ENCODE measurements at regions not wholly inside any gene's neighbourhood (a gene's known extent, or its start where the extent isn't known, plus 50 kb on each side); places are given as distances from the start of the nearest gene placed in this dataset.
"Not testable (repeated sequence)": the region's sequence is repeated elsewhere in the genome, so short reads cannot be mapped to it uniquely, and the experiment has no call there.

GRCh38 chr12:73726881-73727280 is 810.8 kb upstream of the ATXN7L3B start:
- Histone ChIP-seq H3K4me3 (ENCODE audit: low read length in 3 of 3) (no peak overlapping the region), H3K27me3 (ENCODE audit: control insufficient read depth in 3 of 3, insufficient read depth in 3 of 3, low read length in 3 of 3) (no peaks in the 10 kb centered on the region), H3K9me3 (ENCODE audit: control insufficient read depth in 3 of 3, low read length in 3 of 3) (no peaks in the 10 kb centered on the region), H3K36me3 (ENCODE audit: control insufficient read depth in 3 of 3, insufficient read depth in 3 of 3, low read length in 3 of 3) (no peaks in the 10 kb centered on the region), H3K4me1 (ENCODE audit: control insufficient read depth in 3 of 3, insufficient read depth in 3 of 3, low read length in 3 of 3) (no peaks in the 10 kb centered on the region), H3K9ac (ENCODE audit: low read depth in 1 of 3, low read length in 3 of 3) (no peak overlapping the region), H3K27ac (ENCODE audit: low read depth, low read length) (no peak overlapping the region)

GRCh38 chr12:73731658-73732057 is 806.0 kb upstream of the ATXN7L3B start:
- H3K9ac ChIP-seq (ENCODE audit: low read depth in 1 of 3, low read length in 3 of 3) = no peak overlapping the region
- H3K4me3 ChIP-seq (ENCODE audit: low read length in 3 of 3) = no peak overlapping the region
- no peaks in the 10 kb centered on the region for H3K9me3 ChIP-seq (ENCODE audit: control insufficient read depth in 3 of 3, low read length in 3 of 3)
- H3K36me3 ChIP-seq (ENCODE audit: control insufficient read depth in 3 of 3, insufficient read depth in 3 of 3, low read length in 3 of 3) = no peaks in the 10 kb centered on the region
- H3K27ac ChIP-seq (ENCODE audit: low read depth, low read length) = no peak overlapping the region
- no peaks in the 10 kb centered on the region for H3K4me1 ChIP-seq (ENCODE audit: control insufficient read depth in 3 of 3, insufficient read depth in 3 of 3, low read length in 3 of 3)
- no peaks in the 10 kb centered on the region for H3K27me3 ChIP-seq (ENCODE audit: control insufficient read depth in 3 of 3, insufficient read depth in 3 of 3, low read length in 3 of 3)

- H3K9ac ChIP-seq (ENCODE audit: low read depth in 1 of 3, low read length in 3 of 3) = no peak overlapping the region
Observed at GRCh38 chr12:73769337-73769736, 768.3 kb upstream of the ATXN7L3B start.

DNA sequence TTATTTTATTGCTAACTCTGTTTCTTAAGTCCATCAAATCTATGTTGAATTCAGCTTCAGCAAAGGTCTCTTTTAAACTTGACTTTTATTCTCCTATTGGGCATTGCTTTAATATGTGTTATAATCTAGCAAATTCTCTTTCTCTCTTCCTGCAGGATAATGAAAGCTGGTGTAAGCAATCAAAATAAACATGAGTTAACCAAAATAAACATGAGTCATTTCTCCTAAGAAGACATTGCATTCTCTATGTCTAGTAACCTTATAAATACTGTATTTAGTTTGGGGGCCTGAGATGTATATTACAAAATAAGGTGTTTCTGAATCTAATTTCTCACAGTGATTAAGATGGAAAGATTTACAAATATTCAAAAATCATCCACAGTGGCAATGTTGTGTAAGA is 739.1 kb upstream of the ATXN7L3B start:
- Histone ChIP-seq H3K27me3 (ENCODE audit: control insufficient read depth in 3 of 3, insufficient read depth in 3 of 3, low read length in 3 of 3) (no peaks in the 10 kb centered on the region), H3K27ac (ENCODE audit: low read depth, low read length) (no peak overlapping the region), H3K9ac (ENCODE audit: low read depth in 1 of 3, low read length in 3 of 3) (no peak overlapping the region), H3K4me1 (ENCODE audit: control insufficient read depth in 3 of 3, insufficient read depth in 3 of 3, low read length in 3 of 3) (no peaks in the 10 kb centered on the region), H3K4me3 (ENCODE audit: low read length in 3 of 3) (no peak overlapping the region), H3K9me3 (ENCODE audit: control insufficient read depth in 3 of 3, low read length in 3 of 3) (peaks cover 0 to 4% (median 1%) of the 10 kb centered on the region in 3 donors), H3K36me3 (ENCODE audit: control insufficient read depth in 3 of 3, insufficient read depth in 3 of 3, low read length in 3 of 3) (no peaks in the 10 kb centered on the region)

More at GRCh38 chr12:73769337-73769736, 768.3 kb upstream of the ATXN7L3B start:
- Histone ChIP-seq H3K4me3 (ENCODE audit: low read length in 3 of 3) (no peak overlapping the region), H3K27ac (ENCODE audit: low read depth, low read length) (no peak overlapping the region), H3K4me1 (ENCODE audit: control insufficient read depth in 3 of 3, insufficient read depth in 3 of 3, low read length in 3 of 3) (no peaks in the 10 kb centered on the region), H3K9me3 (ENCODE audit: control insufficient read depth in 3 of 3, low read length in 3 of 3) (no peaks in the 10 kb centered on the region), H3K36me3 (ENCODE audit: control insufficient read depth in 3 of 3, insufficient read depth in 3 of 3, low read length in 3 of 3) (no peaks in the 10 kb centered on the region), H3K27me3 (ENCODE audit: control insufficient read depth in 3 of 3, insufficient read depth in 3 of 3, low read length in 3 of 3) (no peaks in the 10 kb centered on the region)

GRCh38 chr12:73815072-73815645 is 722.5 kb upstream of the ATXN7L3B start:
- Histone ChIP-seq H3K9me3 (ENCODE audit: control insufficient read depth in 3 of 3, low read length in 3 of 3) (no peaks in the 10 kb centered on the region), H3K9ac (ENCODE audit: low read depth in 1 of 3, low read length in 3 of 3) (no peak overlapping the region), H3K27ac (ENCODE audit: low read depth, low read length) (no peak overlapping the region), H3K36me3 (ENCODE audit: control insufficient read depth in 3 of 3, insufficient read depth in 3 of 3, low read length in 3 of 3) (no peaks in the 10 kb centered on the region), H3K4me1 (ENCODE audit: control insufficient read depth in 3 of 3, insufficient read depth in 3 of 3, low read length in 3 of 3) (no peaks in the 10 kb centered on the region), H3K27me3 (ENCODE audit: control insufficient read depth in 3 of 3, insufficient read depth in 3 of 3, low read length in 3 of 3) (no peaks in the 10 kb centered on the region), H3K4me3 (ENCODE audit: low read length in 3 of 3) (no peak overlapping the region)

DNA sequence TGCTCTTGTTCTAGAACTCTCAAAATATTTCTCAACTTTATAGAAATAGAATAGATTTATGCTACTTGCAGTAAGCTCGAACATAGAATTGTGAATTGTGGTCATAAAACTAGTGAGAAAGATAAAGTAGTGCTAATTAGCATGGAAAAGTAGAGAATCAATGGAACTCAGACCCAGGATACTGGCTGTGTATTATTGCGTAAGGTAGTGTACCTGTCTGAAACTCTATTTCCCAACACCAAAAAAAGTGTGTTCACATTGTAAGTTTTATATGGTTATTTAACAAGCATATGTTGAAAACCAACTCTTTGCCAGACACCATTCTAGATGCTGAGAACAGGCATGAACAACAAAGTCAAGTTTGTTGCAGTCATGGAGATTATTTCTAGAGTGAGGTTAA is 720.5 kb upstream of the ATXN7L3B start:
- H3K9me3 ChIP-seq (ENCODE audit: control insufficient read depth in 3 of 3, low read length in 3 of 3) = no peaks in the 10 kb centered on the region
- no peak overlapping the region for H3K4me3 ChIP-seq (ENCODE audit: low read length in 3 of 3)
- H3K27ac ChIP-seq (ENCODE audit: low read depth, low read length) = no peak overlapping the region
- H3K4me1 ChIP-seq (ENCODE audit: control insufficient read depth in 3 of 3, insufficient read depth in 3 of 3, low read length in 3 of 3) = no peaks in the 10 kb centered on the region
- H3K36me3 ChIP-seq (ENCODE audit: control insufficient read depth in 3 of 3, insufficient read depth in 3 of 3, low read length in 3 of 3) = no peaks in the 10 kb centered on the region
- no peaks in the 10 kb centered on the region for H3K27me3 ChIP-seq (ENCODE audit: control insufficient read depth in 3 of 3, insufficient read depth in 3 of 3, low read length in 3 of 3)
- no peak overlapping the region for H3K9ac ChIP-seq (ENCODE audit: low read depth in 1 of 3, low read length in 3 of 3)

- Histone ChIP-seq H3K27ac (ENCODE audit: low read depth, low read length) (no peak overlapping the region), H3K4me1 (ENCODE audit: control insufficient read depth in 3 of 3, insufficient read depth in 3 of 3, low read length in 3 of 3) (no peaks in the 10 kb centered on the region), H3K27me3 (ENCODE audit: control insufficient read depth in 3 of 3, insufficient read depth in 3 of 3, low read length in 3 of 3) (no peaks in the 10 kb centered on the region), H3K4me3 (ENCODE audit: low read length in 3 of 3) (no peak overlapping the region), H3K9me3 (ENCODE audit: control insufficient read depth in 3 of 3, low read length in 3 of 3) (no peaks in the 10 kb centered on the region), H3K36me3 (ENCODE audit: control insufficient read depth in 3 of 3, insufficient read depth in 3 of 3, low read length in 3 of 3) (no peaks in the 10 kb centered on the region), H3K9ac (ENCODE audit: low read depth in 1 of 3, low read length in 3 of 3) (no peak overlapping the region)
Observed at GRCh38 chr12:73833746-73834145, 703.9 kb upstream of the ATXN7L3B start.

GRCh38 chr12:73841963-73842362 is 695.7 kb upstream of the ATXN7L3B start:
- H3K27me3 ChIP-seq (ENCODE audit: control insufficient read depth in 3 of 3, insufficient read depth in 3 of 3, low read length in 3 of 3) = no peaks in the 10 kb centered on the region
- no peak overlapping the region for H3K4me3 ChIP-seq (ENCODE audit: low read length in 3 of 3)
- H3K4me1 ChIP-seq (ENCODE audit: control insufficient read depth in 3 of 3, insufficient read depth in 3 of 3, low read length in 3 of 3) = no peaks in the 10 kb centered on the region
- no peaks in the 10 kb centered on the region for H3K36me3 ChIP-seq (ENCODE audit: control insufficient read depth in 3 of 3, insufficient read depth in 3 of 3, low read length in 3 of 3)
- no peaks in the 10 kb centered on the region for H3K9me3 ChIP-seq (ENCODE audit: control insufficient read depth in 3 of 3, low read length in 3 of 3)
- no peak overlapping the region for H3K27ac ChIP-seq (ENCODE audit: low read depth, low read length)
- H3K9ac ChIP-seq (ENCODE audit: low read depth in 1 of 3, low read length in 3 of 3) = no peak overlapping the region

GRCh38 chr12:73863546-73863945 is 674.1 kb upstream of the ATXN7L3B start:
- Histone ChIP-seq H3K27me3 (ENCODE audit: control insufficient read depth in 3 of 3, insufficient read depth in 3 of 3, low read length in 3 of 3) (no peaks in the 10 kb centered on the region), H3K36me3 (ENCODE audit: control insufficient read depth in 3 of 3, insufficient read depth in 3 of 3, low read length in 3 of 3) (no peaks in the 10 kb centered on the region), H3K4me3 (ENCODE audit: low read length in 3 of 3) (no peak overlapping the region), H3K9ac (ENCODE audit: low read depth in 1 of 3, low read length in 3 of 3) (no peak overlapping the region), H3K9me3 (ENCODE audit: control insufficient read depth in 3 of 3, low read length in 3 of 3) (no peaks in the 10 kb centered on the region), H3K27ac (ENCODE audit: low read depth, low read length) (no peak overlapping the region), H3K4me1 (ENCODE audit: control insufficient read depth in 3 of 3, insufficient read depth in 3 of 3, low read length in 3 of 3) (no peaks in the 10 kb centered on the region)

DNA sequence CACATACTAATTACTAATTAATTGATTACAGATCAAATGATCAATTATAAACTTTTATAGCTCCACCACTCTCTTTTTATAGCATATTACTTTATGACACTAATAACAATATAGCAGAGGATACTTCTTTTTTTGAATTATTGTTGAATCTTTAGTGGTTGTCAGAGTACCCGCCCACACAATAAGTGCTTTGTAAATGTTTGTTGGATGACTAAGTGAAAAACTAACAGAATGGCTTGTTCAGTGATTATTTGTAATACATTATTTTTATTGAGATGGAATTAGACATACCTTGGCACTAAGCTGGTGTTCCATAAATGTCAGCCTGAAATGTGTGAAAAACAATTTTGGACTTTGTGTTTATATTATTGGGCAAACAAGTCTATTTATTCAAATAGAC is 670.5 kb upstream of the ATXN7L3B start:
- H3K36me3 ChIP-seq (ENCODE audit: control insufficient read depth in 3 of 3, insufficient read depth in 3 of 3, low read length in 3 of 3) = no peaks in the 10 kb centered on the region
- H3K27ac ChIP-seq (ENCODE audit: low read depth, low read length) = no peak overlapping the region
- no peaks in the 10 kb centered on the region for H3K9me3 ChIP-seq (ENCODE audit: control insufficient read depth in 3 of 3, low read length in 3 of 3)
- no peaks in the 10 kb centered on the region for H3K27me3 ChIP-seq (ENCODE audit: control insufficient read depth in 3 of 3, insufficient read depth in 3 of 3, low read length in 3 of 3)
- H3K4me3 ChIP-seq (ENCODE audit: low read length in 3 of 3) = no peak overlapping the region
- no peak overlapping the region for H3K9ac ChIP-seq (ENCODE audit: low read depth in 1 of 3, low read length in 3 of 3)
- no peaks in the 10 kb centered on the region for H3K4me1 ChIP-seq (ENCODE audit: control insufficient read depth in 3 of 3, insufficient read depth in 3 of 3, low read length in 3 of 3)

- not testable (repeated sequence) for H3K36me3 ChIP-seq (ENCODE audit: control insufficient read depth in 3 of 3, insufficient read depth in 3 of 3, low read length in 3 of 3); H3K4me1 ChIP-seq (ENCODE audit: control insufficient read depth in 3 of 3, insufficient read depth in 3 of 3, low read length in 3 of 3); H3K9ac ChIP-seq (ENCODE audit: low read depth in 1 of 3, low read length in 3 of 3); H3K27ac ChIP-seq (ENCODE audit: low read depth, low read length); H3K4me3 ChIP-seq (ENCODE audit: low read length in 3 of 3); H3K9me3 ChIP-seq (ENCODE audit: control insufficient read depth in 3 of 3, low read length in 3 of 3); H3K27me3 ChIP-seq (ENCODE audit: control insufficient read depth in 3 of 3, insufficient read depth in 3 of 3, low read length in 3 of 3)
Observed at GRCh38 chr12:73877291-73877690, 660.3 kb upstream of the ATXN7L3B start.

Measured in skeletal muscle tissue (tissue), 3 donors.